UCSD-AML1 (cell line): ENCODE measurements at regions not wholly inside any gene's neighbourhood (a gene's known extent, or its start where the extent isn't known, plus 50 kb on each side); places are given as distances from the start of the nearest gene placed in this dataset.

Experiments
- DNase-seq: peaks from one replicate; lab custom pipeline; 2025; ENCODE audit not compliant: unreplicated experiment; lab: John Stamatoyannopoulos, UW

GRCh38 chr10:29063806-29064644, 224.8 kb upstream of the LYZL1 start:
- no peak for DNase-seq

GRCh38 chr10:29064680-29065079, 224.2 kb upstream of the LYZL1 start:
- DNase-seq, result no peak

GRCh38 chr10:29067161-29067560, 221.7 kb upstream of the LYZL1 start:
- DNase-seq, result no peak

GRCh38 chr10:29067628-29068027, 221.2 kb upstream of the LYZL1 start:
- no peak for DNase-seq

GRCh38 chr10:29068302-29068701, 220.6 kb upstream of the LYZL1 start:
- no peak for DNase-seq

GRCh38 chr10:29068966-29069365, 219.9 kb upstream of the LYZL1 start:
- no peak for DNase-seq

- no peak for DNase-seq
Measured at GRCh38 chr10:29069941-29070340, 218.9 kb upstream of the LYZL1 start.

GRCh38 chr10:29078919-29079318, 210.0 kb upstream of the LYZL1 start:
- DNase-seq, result no peak

GRCh38 chr10:29081231-29081630, 207.6 kb upstream of the LYZL1 start:
- no peak for DNase-seq

GRCh38 chr10:29081951-29082685, 206.8 kb upstream of the LYZL1 start:
- DNase-seq, result no peak

GRCh38 chr10:29083096-29083495, 205.8 kb upstream of the LYZL1 start:
- no peak for DNase-seq

- no peak for DNase-seq
Measured at GRCh38 chr10:29084681-29085307, 204.1 kb upstream of the LYZL1 start.

- no peak for DNase-seq
Measured at GRCh38 chr10:29089091-29089490, 199.8 kb upstream of the LYZL1 start.

GRCh38 chr10:29096303-29096824, 192.5 kb upstream of the LYZL1 start:
- no peak for DNase-seq

- DNase-seq, result no peak
Measured at GRCh38 chr10:29098423-29098822, 190.4 kb upstream of the LYZL1 start.

GRCh38 chr10:29099001-29099400, 189.9 kb upstream of the LYZL1 start:
- DNase-seq, result no peak

GRCh38 chr10:29099415-29099814, 189.5 kb upstream of the LYZL1 start:
- DNase-seq, result no peak

- DNase-seq, result no peak
Measured at GRCh38 chr10:29100505-29100904, 188.4 kb upstream of the LYZL1 start.

- no peak for DNase-seq
Measured at GRCh38 chr10:29102233-29102632, 186.6 kb upstream of the LYZL1 start.

GRCh38 chr10:29102636-29103035, 186.2 kb upstream of the LYZL1 start:
- DNase-seq, result no peak

- DNase-seq, result no peak
Measured at GRCh38 chr10:29104661-29105399, 184.0 kb upstream of the LYZL1 start.
